ENCODE measurements at regions not wholly inside any gene's neighbourhood (a gene's known extent, or its start where the extent isn't known, plus 50 kb on each side); places are given as distances from the start of the nearest gene placed in this dataset.

DNA sequence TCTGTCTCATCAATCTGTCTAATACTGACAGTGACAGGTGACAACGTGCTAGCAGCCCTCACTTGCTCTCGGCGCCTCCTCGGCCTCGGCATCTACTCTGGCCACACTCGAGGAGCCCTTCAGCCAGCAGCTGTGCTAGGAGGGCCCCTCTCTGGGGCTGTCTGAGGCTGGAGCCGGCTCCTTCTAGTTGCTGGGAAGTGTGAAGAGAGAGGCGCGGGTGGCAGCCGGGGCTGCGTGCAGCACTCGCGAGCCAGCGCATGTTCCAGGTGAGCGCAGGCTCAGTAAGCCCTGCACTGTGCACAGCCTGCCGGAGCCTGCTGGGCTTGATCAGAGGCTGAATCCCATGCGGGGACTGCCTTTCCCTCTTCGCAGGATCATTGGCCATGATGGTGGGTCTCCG is 330.7 kb downstream of the CDH10 start:
- Histone ChIP-seq H4K20me1 (ENCODE audit: insufficient read depth, low read length) (no peaks in the 10 kb centered on the region), H4K91ac (ENCODE audit: insufficient read depth, low read depth, low read length) (no peak overlapping the region), H2AK5ac (ENCODE audit: low read depth, low read length) (no peak overlapping the region), H3K27me3 (ENCODE audit: control insufficient read depth, insufficient read depth, low read length) (no peaks in the 10 kb centered on the region), H4K8ac (ENCODE audit: low read depth in 2 of 2, low read length in 2 of 2) (no peak overlapping the region), H3K14ac (replicated peaks; ENCODE audit: low read depth, low read length) (no peak overlapping the region), H2BK5ac (ENCODE audit: low read depth, low read length, poor library complexity, severe bottlenecking) (no peak overlapping the region), H3K27ac (ENCODE audit: insufficient read depth, low read length) (no peak overlapping the region), H3K23ac (ENCODE audit: low read depth, low read length) (no peak overlapping the region), H3K4me3 (ENCODE audit: insufficient read depth, low read depth, low read length) (no peak overlapping the region), H2BK20ac (ENCODE audit: low read depth, low read length) (no peak overlapping the region), H2BK120ac (ENCODE audit: low read depth, low read length) (no peak overlapping the region), H3K9me3 (ENCODE audit: control insufficient read depth, insufficient read depth, low read length) (peaks cover 17% of the 10 kb centered on the region), H3K18ac (ENCODE audit: low read depth, low read length) (no peak overlapping the region), H3K9me1 (ENCODE audit: insufficient read depth, low read length) (no peaks in the 10 kb centered on the region), H3K36me3 (ENCODE audit: control insufficient read depth, insufficient read depth, low read length) (no peaks in the 10 kb centered on the region), H3K4me2 (ENCODE audit: low read depth, low read length) (no peak overlapping the region), H2AK9ac (replicated peaks; ENCODE audit: low read depth, low read length, poor library complexity) (no peak overlapping the region), H2BK15ac (ENCODE audit: low read depth, low read length) (no peak overlapping the region), H3K4me1 (ENCODE audit: control insufficient read depth, insufficient read depth, low read length) (no peaks in the 10 kb centered on the region), H3K9ac (ENCODE audit: low read depth, low read length) (no peak overlapping the region), H2AFZ (replicated peaks; ENCODE audit: low read length, poor library complexity) (no peak overlapping the region), H4K5ac (ENCODE audit: low read depth, low read length) (no peak overlapping the region), H3K4ac (ENCODE audit: low read depth, low read length) (no peak overlapping the region), H3K56ac (ENCODE audit: extremely low read depth, insufficient read depth, low read length) (no peak overlapping the region), H3K79me1 (ENCODE audit: low read depth in 1 of 2, low read length in 2 of 2) (no peaks in the 10 kb centered on the region)
- in situ Hi-C loops (cut with MboI; ENCODE audit: low sequenced_read_pairs) (no loop called here), dilution Hi-C loops (cut with HindIII; ENCODE audit: low sequenced_read_pairs, unreplicated experiment) (no loop called here), intact Hi-C loops (cut with micrococcal nuclease) (no loop called here)
- no peak for TF ChIP-seq FOS (IDR thresholded peaks at IDR 0.05; ENCODE audit: low read depth, low read length)
- no peak for TF ChIP-seq RAD21 (IDR thresholded peaks at IDR 0.05; ENCODE audit: low read length)
- TF ChIP-seq, protein P1, sequence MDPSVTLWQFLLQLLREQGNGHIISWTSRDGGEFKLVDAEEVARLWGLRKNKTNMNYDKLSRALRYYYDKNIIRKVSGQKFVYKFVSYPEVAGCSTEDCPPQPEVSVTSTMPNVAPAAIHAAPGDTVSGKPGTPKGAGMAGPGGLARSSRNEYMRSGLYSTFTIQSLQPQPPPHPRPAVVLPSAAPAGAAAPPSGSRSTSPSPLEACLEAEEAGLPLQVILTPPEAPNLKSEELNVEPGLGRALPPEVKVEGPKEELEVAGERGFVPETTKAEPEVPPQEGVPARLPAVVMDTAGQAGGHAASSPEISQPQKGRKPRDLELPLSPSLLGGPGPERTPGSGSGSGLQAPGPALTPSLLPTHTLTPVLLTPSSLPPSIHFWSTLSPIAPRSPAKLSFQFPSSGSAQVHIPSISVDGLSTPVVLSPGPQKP (IDR thresholded peaks at IDR 0.05; ENCODE audit: borderline replicate concordance, low read depth, low read length) = no peak
- TF ChIP-seq RCOR1 (IDR thresholded peaks at IDR 0.05; ENCODE audit: insufficient replicate concordance, low read length) = no peak
- TF ChIP-seq, protein P2, sequence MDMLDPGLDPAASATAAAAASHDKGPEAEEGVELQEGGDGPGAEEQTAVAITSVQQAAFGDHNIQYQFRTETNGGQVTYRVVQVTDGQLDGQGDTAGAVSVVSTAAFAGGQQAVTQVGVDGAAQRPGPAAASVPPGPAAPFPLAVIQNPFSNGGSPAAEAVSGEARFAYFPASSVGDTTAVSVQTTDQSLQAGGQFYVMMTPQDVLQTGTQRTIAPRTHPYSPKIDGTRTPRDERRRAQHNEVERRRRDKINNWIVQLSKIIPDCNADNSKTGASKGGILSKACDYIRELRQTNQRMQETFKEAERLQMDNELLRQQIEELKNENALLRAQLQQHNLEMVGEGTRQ (IDR thresholded peaks at IDR 0.05; ENCODE audit: low read depth, low read length) = no peak
- TF ChIP-seq CHD1 (IDR thresholded peaks at IDR 0.05; ENCODE audit: low read depth, low read length) = no peak
- TF ChIP-seq SMC3 (IDR thresholded peaks at IDR 0.05; ENCODE audit: low read depth, low read length) = no peak
- no peak for TF ChIP-seq MAZ (IDR thresholded peaks at IDR 0.05; ENCODE audit: borderline replicate concordance, low read depth, low read length)
- TF ChIP-seq MAFK (IDR thresholded peaks at IDR 0.05; ENCODE audit: low read depth, low read length) = no peak
- TF ChIP-seq CEBPB (IDR thresholded peaks at IDR 0.05; ENCODE audit: low read depth, low read length) = no peak
- TF ChIP-seq NFE2L2 (IDR thresholded peaks at IDR 0.05; ENCODE audit: low read depth, low read length) = no peak
- no peak for TF ChIP-seq MXI1 (IDR thresholded peaks at IDR 0.05; ENCODE audit: borderline replicate concordance, low read depth, low read length)
- TF ChIP-seq, protein P3, sequence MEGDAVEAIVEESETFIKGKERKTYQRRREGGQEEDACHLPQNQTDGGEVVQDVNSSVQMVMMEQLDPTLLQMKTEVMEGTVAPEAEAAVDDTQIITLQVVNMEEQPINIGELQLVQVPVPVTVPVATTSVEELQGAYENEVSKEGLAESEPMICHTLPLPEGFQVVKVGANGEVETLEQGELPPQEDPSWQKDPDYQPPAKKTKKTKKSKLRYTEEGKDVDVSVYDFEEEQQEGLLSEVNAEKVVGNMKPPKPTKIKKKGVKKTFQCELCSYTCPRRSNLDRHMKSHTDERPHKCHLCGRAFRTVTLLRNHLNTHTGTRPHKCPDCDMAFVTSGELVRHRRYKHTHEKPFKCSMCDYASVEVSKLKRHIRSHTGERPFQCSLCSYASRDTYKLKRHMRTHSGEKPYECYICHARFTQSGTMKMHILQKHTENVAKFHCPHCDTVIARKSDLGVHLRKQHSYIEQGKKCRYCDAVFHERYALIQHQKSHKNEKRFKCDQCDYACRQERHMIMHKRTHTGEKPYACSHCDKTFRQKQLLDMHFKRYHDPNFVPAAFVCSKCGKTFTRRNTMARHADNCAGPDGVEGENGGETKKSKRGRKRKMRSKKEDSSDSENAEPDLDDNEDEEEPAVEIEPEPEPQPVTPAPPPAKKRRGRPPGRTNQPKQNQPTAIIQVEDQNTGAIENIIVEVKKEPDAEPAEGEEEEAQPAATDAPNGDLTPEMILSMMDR (conservative IDR thresholded peaks at IDR 0.05; ENCODE audit: low read depth, low read length) = no peak
- TF ChIP-seq RFX5 (IDR thresholded peaks at IDR 0.05; ENCODE audit: low read depth, low read length) = no peak
- no peak for TF ChIP-seq POLR2A (IDR thresholded peaks at IDR 0.05; ENCODE audit: low read depth, low read length)
- BruUV-seq (replicated peaks) = no TSS peak
- POLR2A ChIA-PET (ENCODE audit: unreplicated experiment) = no interaction called here
- ATAC-seq (ENCODE audit: low read depth) (no peak), DNase-seq (no peak)
- 68% methylated on average over 10 of the region's 19 CpGs; no CpG with 5 or more reads in 1 of the 2 experiments for WGBS, 2 experiments (ENCODE audit: extremely low coverage in 2 of 2, insufficient read length in 1 of 2)
- CTCF ChIA-PET = no interaction called here

All from IMR-90 (cell line).